PC-3 (cell line): ENCODE measurements at regions not wholly inside any gene's neighbourhood (a gene's known extent, or its start where the extent isn't known, plus 50 kb on each side); places are given as distances from the start of the nearest gene placed in this dataset.

Experiments
- ATAC-seq: fragments of 200-7000 bp; cut with Tn5 transposase; 2 replicates; pipeline ENCODE4 v1.9.1; 2020; ENCODE audit warnings: mild to moderate bottlenecking, moderate library complexity
- BruUV-seq: library from RNA; stranded (reverse); fragments of 400-500 nt; replicated peaks from 2 replicates; lab custom pipeline; 2021; lab: Mats Ljungman, UMichigan
- CTCF ChIA-PET: fragments of 300-600 bp; sonication (Branson Sonifier 250); formaldehyde crosslinking; loops from one replicate; lab custom pipeline; 2022; ENCODE audit warnings: antibody characterized with exemption; lab: Charles Lee
- POLR2A ChIA-PET: fragments of 300-600 bp; sonication (Branson Sonifier 250); formaldehyde crosslinking; loops from one replicate; lab custom pipeline; 2022; ENCODE audit warnings: antibody characterized with exemption; ENCODE audit not compliant: unreplicated experiment; lab: Charles Lee
- DNase-seq: peaks from one replicate; pipeline ENCODE4 v3.0.0-alpha.2; 2015
- H2AFZ ChIP-seq: fragments of 300-600 bp; sonication (generic); 2 replicates; pipeline ENCODE4 v1.6.0; 2016; ENCODE audit warnings: antibody characterized with exemption, low read length
- H3F3A ChIP-seq: fragments of 300-600 bp; sonication (generic); one replicate; pipeline ENCODE4 v1.6.0; 2017; ENCODE audit warnings: antibody characterized with exemption, low read length, control low read depth, mild to moderate bottlenecking; ENCODE audit not compliant: unreplicated experiment
- H3K27ac ChIP-seq: fragments of 300-600 bp; sonication (generic); 2 replicates; pipeline ENCODE4 v1.5.1; 2016; ENCODE audit warnings: mild to moderate bottlenecking, low read length
- H3K27me3 ChIP-seq: fragments of 300-600 bp; sonication (generic); 2 replicates; pipeline ENCODE4 v1.6.1; 2016; ENCODE audit warnings: low read length, mixed read lengths
- H3K36me3 ChIP-seq: fragments of 300-600 bp; sonication (generic); 2 replicates; pipeline ENCODE4 v1.6.1; 2016; ENCODE audit warnings: low read depth, mixed run types, low read length, mixed read lengths
- H3K4me1 ChIP-seq: fragments of 300-600 bp; sonication (generic); 2 replicates; pipeline ENCODE4 v1.5.1; 2016; ENCODE audit warnings: low read length; ENCODE audit not compliant: insufficient read depth
- H3K4me2 ChIP-seq: fragments of 300-600 bp; sonication (generic); 2 replicates; pipeline ENCODE4 v1.6.0; 2016; ENCODE audit warnings: low read length
- H3K4me3 ChIP-seq: fragments of 300-600 bp; sonication (generic); 2 replicates; pipeline ENCODE4 v1.5.1; 2016; ENCODE audit warnings: mild to moderate bottlenecking, low read length, mixed read lengths
- H3K79me2 ChIP-seq: fragments of 300-600 bp; sonication (generic); 2 replicates; pipeline ENCODE4 v1.6.1; 2017; ENCODE audit warnings: low read length, mixed read lengths
- H3K9ac ChIP-seq: fragments of 300-600 bp; sonication (generic); 2 replicates; pipeline ENCODE4 v1.6.0; 2016; ENCODE audit warnings: mild to moderate bottlenecking, low read length
- H3K9me2 ChIP-seq: fragments of 300-600 bp; sonication (generic); replicated peaks from 2 replicates; pipeline ENCODE4 v1.6.1; 2016; ENCODE audit warnings: mixed run types, low read length, mixed read lengths
- H3K9me3 ChIP-seq: fragments of 300-600 bp; sonication (generic); 2 replicates; pipeline ENCODE4 v1.6.1; 2016; ENCODE audit warnings: low read length, mixed read lengths
- H4K20me1 ChIP-seq: fragments of 300-600 bp; sonication (generic); 2 replicates; pipeline ENCODE4 v1.6.1; 2016; ENCODE audit warnings: low read length, mixed read lengths
- EZH2 ChIP-seq: fragments of 300-600 bp; sonication (generic); IDR thresholded peaks from one replicate; pipeline ENCODE4 v1.6.1; 2017; ENCODE audit warnings: antibody characterized with exemption, mild to moderate bottlenecking, low read length; ENCODE audit not compliant: unreplicated experiment
- EZH2phosphoT487 ChIP-seq: fragments of 300-600 bp; sonication (generic); IDR thresholded peaks from 2 replicates; pipeline ENCODE4 v1.6.1; 2018; ENCODE audit warnings: mild to moderate bottlenecking, antibody characterized with exemption, low read length, borderline replicate concordance
- intact Hi-C: fragments of 100-400 bp; cut with micrococcal nuclease; formaldehyde crosslinking; loops from 2 replicates; pipeline ENCODE4 v1.9.0; 2023
- TF ChIP-seq, protein P1 (sequence below): fragments of 300-600 bp; sonication (generic); conservative IDR thresholded peaks from 2 replicates; pipeline ENCODE4 v1.5.1; 2017; ENCODE audit warnings: antibody characterized with exemption, low read depth, mild to moderate bottlenecking, low read length

DNA sequence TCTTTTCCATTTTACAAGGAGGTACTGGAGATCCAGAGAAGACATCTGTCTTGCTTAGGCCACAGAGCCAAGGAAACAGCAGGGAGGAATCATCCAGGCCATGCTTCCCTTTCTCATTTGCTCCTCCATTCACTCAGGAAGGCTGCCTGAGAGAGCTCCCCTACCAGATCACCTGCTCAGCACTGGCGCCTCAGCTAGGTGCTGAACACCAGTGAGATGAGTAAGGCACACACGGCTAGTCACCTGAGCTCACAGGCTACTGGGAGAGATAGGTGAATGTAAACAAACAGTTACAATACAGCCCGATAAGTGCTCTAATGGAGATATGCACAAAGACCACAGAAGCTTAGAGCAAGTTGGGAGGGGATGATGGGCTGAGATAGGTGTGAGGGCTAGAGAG lies 149.8 kb upstream of the ARHGEF9 start:
- intact Hi-C loops = no loop called here
- H3K4me3 ChIP-seq = no peak overlapping the region
- no peaks in the 10 kb centered on the region for H3K9me2 ChIP-seq
- no peaks in the 10 kb centered on the region for H3K9me3 ChIP-seq
- H3K27ac ChIP-seq = no peak overlapping the region
- DNase-seq (no peak), ATAC-seq (no peak)
- TF ChIP-seq, protein P1, sequence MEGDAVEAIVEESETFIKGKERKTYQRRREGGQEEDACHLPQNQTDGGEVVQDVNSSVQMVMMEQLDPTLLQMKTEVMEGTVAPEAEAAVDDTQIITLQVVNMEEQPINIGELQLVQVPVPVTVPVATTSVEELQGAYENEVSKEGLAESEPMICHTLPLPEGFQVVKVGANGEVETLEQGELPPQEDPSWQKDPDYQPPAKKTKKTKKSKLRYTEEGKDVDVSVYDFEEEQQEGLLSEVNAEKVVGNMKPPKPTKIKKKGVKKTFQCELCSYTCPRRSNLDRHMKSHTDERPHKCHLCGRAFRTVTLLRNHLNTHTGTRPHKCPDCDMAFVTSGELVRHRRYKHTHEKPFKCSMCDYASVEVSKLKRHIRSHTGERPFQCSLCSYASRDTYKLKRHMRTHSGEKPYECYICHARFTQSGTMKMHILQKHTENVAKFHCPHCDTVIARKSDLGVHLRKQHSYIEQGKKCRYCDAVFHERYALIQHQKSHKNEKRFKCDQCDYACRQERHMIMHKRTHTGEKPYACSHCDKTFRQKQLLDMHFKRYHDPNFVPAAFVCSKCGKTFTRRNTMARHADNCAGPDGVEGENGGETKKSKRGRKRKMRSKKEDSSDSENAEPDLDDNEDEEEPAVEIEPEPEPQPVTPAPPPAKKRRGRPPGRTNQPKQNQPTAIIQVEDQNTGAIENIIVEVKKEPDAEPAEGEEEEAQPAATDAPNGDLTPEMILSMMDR = no peak
- no peak for TF ChIP-seq EZH2
- no peak for TF ChIP-seq EZH2phosphoT487
- H4K20me1 ChIP-seq = no peaks in the 10 kb centered on the region
- BruUV-seq = no TSS peak
- ChIA-PET POLR2A (no interaction called here), CTCF (no interaction called here)
- no peak overlapping the region for H3K4me2 ChIP-seq
- no peaks in the 10 kb centered on the region for H3K27me3 ChIP-seq
- H3K79me2 ChIP-seq = no peaks in the 10 kb centered on the region
- no peaks in the 10 kb centered on the region for H3K36me3 ChIP-seq
- H3F3A ChIP-seq = no peaks in the 10 kb centered on the region
- H2AFZ ChIP-seq = no peak overlapping the region
- no peaks in the 10 kb centered on the region for H3K4me1 ChIP-seq
- no peak overlapping the region for H3K9ac ChIP-seq

DNA sequence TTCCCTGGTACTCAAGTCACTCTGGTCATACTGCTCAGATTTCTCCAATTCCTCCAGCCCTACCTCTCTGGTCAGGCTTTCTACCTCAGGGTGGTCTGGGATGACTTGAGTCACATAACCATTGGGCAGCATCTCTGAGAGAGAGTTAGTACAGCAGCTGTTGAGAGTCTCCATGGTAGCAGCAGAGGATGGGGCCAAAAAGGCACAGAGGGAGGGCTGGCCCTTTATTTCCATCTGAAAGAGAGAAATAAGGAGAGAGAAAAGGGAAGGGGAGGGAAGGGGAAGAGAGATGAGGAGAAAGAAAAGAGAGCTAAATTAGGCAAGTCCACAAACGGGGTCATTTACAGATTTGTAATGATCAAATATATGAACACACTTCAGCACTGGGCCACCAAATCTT lies 149.1 kb upstream of the ARHGEF9 start:
- H3K9me3 ChIP-seq = no peaks in the 10 kb centered on the region
- no peaks in the 10 kb centered on the region for H3K4me1 ChIP-seq
- H3K27me3 ChIP-seq = no peaks in the 10 kb centered on the region
- TF ChIP-seq EZH2 = no peak
- TF ChIP-seq, protein P1 = no peak
- no peak for TF ChIP-seq EZH2phosphoT487
- ATAC-seq (no peak), DNase-seq (no peak)
- H4K20me1 ChIP-seq = no peaks in the 10 kb centered on the region
- intact Hi-C loops = no loop called here
- no peaks in the 10 kb centered on the region for H3K36me3 ChIP-seq
- H2AFZ ChIP-seq = no peak overlapping the region
- no peaks in the 10 kb centered on the region for H3F3A ChIP-seq
- no peak overlapping the region for H3K9ac ChIP-seq
- CTCF ChIA-PET = no interaction called here
- no peak overlapping the region for H3K4me2 ChIP-seq
- H3K4me3 ChIP-seq = no peak overlapping the region
- POLR2A ChIA-PET = no interaction called here
- H3K27ac ChIP-seq = no peak overlapping the region
- H3K79me2 ChIP-seq = no peaks in the 10 kb centered on the region
- no peaks in the 10 kb centered on the region for H3K9me2 ChIP-seq
- BruUV-seq = no TSS peak

DNA sequence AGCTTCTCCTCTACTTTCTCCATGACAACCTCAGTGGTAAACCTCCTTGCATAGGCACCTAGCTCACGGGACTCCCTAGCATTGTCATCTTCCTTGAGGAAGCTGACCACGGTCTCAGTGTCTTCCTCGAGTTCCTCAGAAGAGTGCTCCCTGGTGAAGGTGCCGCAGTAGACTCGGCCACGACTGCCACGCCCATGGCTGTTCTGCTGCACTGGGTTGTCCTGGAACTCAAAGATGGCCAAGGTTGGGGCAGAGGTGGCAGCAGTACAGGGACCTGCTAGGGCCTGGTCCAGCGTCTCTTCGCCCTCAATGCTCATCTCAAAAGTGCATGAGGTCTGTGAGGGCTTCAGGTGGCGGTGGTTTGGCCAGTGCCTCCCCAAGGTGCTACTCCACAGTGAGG lies 147.9 kb upstream of the ARHGEF9 start:
- Histone ChIP-seq H3K79me2 (no peaks in the 10 kb centered on the region), H3K4me3 (no peak overlapping the region), H3K27me3 (no peaks in the 10 kb centered on the region), H3K27ac (no peak overlapping the region), H3K4me2 (no peak overlapping the region), H3K9me2 (no peaks in the 10 kb centered on the region), H2AFZ (no peak overlapping the region), H4K20me1 (no peaks in the 10 kb centered on the region), H3K4me1 (no peaks in the 10 kb centered on the region), H3K9me3 (no peaks in the 10 kb centered on the region), H3K36me3 (no peaks in the 10 kb centered on the region), H3K9ac (no peak overlapping the region), H3F3A (no peaks in the 10 kb centered on the region)
- DNase-seq (no peak), ATAC-seq (no peak)
- POLR2A ChIA-PET = no interaction called here
- intact Hi-C loops = no loop called here
- no peak for TF ChIP-seq EZH2phosphoT487
- TF ChIP-seq EZH2 = no peak
- TF ChIP-seq, protein P1 = no peak
- CTCF ChIA-PET = no interaction called here
- BruUV-seq = no TSS peak
